ENCODE measurements at regions not wholly inside any gene's neighbourhood (a gene's known extent, or its start where the extent isn't known, plus 50 kb on each side); places are given as distances from the start of the nearest gene placed in this dataset.

DNA sequence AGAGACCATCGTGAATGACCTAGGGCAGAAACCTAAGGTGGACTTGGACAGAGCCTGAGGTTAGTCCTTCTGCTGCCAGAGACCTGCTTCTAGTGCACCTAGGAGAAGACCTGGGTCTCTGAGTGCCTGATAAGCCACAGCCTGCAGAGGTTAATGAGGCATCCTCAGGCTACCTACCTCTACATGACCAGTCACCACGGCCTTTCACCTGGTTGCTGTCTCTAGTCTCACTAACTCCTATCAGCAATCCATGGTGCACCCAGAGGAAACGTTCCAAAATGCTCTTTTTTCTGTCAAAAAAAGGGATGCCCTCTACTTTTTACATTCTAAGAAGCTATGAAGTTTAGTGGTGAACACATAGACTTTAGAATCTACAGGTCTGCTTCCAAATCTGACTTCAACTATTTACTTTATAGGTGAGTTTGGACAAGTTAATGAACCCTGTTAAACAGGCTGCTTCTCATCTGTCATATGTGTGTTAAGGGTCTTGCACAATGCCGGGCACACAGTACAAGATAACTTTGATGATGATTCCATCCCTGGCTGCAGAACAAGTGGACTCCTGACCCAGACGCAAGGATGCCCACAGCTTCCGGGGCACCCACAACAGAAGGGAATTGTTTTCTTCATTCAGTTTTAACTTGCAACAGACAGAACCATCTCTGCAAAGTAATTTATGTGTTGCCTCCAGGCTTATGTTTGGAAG is 469.9 kb upstream of the CDH5 start:
- no peak for DNase-seq (ENCODE audit: low spot score)

DNA sequence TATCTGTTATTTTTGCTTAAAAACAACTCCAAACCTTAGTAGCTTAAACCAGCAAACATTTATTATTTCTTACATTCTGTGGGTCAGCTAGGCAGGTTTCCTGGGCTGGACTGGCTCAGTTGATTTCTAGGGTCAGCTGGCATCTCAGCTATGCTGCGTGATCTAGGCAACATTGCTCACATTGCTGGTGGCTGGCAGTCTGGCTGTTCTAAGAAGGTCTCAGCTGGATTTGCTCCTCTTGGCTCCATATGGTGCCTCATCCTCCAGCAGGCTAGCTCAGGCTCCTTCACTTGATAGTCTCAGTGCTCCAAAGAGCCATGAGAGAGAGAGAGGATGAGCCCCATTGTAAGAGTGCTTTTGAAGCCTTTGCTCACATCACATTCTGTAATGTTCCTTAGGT is 470.6 kb upstream of the CDH5 start:
- no peak for DNase-seq (ENCODE audit: low spot score)

DNA sequence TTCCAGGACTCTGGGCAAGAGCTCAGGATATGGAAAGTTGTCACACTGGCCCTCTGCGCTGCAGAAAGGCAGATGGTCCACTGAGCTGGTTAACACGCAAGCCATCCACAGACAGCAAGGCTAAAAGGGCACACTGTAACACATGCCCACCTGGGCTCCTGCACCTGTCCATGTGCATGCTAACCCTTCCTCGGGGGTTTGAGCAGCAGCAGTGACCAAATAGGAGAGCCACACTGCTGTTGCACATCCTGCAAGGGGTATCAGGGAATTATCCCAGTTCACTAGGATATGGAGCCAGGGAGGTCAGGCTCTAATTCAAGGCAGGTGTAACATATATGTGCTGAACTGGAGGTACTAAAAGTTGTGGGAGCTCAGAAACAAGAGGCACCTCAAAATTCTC is 471.0 kb upstream of the CDH5 start:
- DNase-seq (ENCODE audit: low spot score): no peak

DNA sequence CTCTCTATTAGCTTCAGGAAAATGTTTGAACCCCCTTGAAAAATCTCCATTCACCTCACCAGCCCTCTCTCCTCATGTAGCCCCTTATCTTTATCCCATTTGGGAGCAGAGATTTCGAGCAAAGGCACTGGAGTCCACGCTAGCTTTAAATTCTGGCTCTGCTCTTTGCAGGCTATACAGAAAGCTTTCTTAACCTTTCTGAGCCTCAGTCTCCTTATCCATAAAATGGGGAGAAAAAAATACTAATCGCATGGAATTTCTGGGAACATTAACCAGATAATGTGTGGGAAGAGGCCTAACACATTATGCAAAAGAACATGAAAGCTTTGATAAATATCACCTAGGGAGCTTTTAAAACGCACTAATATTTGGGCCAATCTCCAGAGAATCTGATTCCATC is 476.3 kb upstream of the CDH5 start:
- DNase-seq (ENCODE audit: low spot score): no peak

DNA sequence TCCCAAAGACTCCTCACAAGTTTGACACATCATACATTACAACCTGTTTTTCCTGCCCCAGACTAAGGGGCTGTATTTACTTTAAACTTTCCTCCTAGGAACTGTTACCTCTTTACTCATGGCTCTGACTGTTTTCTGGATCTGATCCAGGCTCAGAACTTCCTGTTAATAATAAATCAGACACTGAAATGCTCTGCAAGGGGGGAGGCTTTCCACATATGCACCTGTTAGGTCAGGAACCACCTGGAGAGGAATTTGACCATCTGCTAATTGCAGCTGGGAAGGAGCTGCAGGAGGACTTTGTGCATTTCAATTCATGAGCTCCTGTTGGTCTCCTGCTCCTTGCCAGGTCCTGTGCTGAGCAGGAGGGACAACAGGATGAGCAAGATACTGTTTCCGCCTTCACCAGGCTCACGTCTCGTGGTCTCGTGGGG is 476.9 kb upstream of the CDH5 start:
- DNase-seq (ENCODE audit: low spot score): no peak

DNA sequence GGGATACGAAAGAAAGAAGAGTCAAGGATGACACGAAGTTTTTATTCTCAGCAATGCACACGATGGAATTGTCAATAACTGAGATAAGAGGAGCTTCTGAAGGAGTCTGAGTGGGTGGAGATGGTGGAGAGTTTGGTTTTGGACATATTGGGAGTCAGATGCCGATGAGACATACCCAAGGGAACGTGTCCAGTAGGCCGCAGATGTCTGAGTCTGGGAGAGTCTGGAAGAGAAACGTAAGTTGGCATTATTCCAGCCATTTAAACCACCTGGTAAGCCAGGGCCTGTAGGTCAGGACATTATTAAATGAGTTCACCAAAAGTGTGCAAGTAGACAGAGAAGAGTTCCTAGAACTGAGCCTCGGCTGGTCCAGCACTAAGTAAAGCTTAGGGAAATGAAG is 478.3 kb upstream of the CDH5 start:
- DNase-seq (ENCODE audit: low spot score): no peak

DNA sequence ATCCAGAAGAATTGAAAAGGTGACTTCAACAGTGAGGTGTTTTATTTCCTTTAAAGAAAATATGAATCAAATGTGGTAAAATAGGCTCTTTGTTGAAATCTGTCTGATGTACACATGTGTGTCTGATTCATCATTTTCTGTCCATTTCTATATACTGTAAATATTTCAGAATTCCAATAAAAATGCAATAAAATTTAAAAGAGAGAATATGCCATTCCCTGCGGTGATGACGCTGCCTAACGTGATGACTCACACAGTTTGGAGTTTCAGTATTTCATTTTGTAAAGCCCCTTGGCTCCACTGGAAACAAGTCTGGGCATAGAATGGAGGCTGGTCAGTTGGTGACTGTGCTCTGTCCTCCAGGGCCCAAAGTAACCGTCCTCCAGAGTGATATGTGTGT is 482.5 kb upstream of the CDH5 start:
- no peak for DNase-seq (ENCODE audit: low spot score)

DNA sequence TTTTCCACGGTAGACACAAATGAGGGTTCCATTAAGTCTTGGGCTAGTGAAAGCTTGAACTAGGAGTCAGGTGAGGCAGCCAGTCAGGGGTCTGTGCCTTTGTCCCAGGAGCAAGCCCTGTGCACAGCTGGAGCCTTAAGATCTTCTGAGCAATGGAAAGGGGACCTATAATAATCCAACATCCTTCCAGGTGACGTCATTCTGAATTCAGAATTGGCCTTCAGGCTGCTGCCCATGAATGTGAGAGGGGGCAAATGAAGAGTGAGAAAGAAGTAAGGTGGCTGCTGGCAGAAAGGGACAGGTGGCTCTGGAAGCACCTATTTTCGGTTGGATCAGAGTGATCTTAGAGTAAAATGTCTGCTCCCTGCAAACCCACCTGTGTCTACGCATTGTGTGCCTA is 488.1 kb upstream of the CDH5 start:
- no peak for DNase-seq (ENCODE audit: low spot score)

DNA sequence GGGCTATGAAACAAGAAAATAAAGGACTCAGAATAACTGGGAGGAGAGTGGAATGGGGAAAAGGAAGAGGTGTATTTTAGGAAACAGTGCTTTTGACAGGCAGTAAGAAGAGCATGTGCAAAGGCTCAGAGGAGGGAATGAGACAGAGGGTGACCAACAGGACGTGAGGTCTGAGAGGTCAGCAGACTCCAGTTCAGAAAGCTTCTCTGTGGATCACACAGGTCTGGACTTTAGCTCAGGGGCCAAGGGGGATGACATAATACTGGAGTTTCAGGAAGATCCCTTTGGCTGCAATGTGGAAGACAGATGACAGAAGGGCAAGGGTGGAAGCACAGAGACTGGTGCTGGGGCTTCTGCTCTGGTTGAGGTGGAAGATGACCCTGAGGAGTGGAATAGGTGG is 489.9 kb upstream of the CDH5 start:
- no peak for DNase-seq (ENCODE audit: low spot score)

DNA sequence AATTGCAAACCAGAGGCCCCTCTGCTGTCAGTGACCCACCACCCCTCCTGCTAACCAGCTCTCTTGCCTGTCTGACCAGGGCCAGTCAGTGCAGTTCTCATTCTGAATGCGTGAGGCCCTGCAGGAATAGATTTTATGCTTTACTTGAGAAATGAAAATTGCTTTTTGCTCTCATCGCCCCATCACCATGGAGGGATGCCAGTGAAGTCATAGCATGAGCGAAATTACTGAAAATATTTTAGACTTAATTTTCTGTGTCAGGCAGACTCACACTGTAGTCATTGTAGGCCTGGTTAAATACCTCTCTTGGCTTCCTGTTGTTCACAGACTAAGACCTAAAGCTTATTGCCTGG is 490.5 kb upstream of the CDH5 start:
- DNase-seq (ENCODE audit: low spot score): no peak

DNA sequence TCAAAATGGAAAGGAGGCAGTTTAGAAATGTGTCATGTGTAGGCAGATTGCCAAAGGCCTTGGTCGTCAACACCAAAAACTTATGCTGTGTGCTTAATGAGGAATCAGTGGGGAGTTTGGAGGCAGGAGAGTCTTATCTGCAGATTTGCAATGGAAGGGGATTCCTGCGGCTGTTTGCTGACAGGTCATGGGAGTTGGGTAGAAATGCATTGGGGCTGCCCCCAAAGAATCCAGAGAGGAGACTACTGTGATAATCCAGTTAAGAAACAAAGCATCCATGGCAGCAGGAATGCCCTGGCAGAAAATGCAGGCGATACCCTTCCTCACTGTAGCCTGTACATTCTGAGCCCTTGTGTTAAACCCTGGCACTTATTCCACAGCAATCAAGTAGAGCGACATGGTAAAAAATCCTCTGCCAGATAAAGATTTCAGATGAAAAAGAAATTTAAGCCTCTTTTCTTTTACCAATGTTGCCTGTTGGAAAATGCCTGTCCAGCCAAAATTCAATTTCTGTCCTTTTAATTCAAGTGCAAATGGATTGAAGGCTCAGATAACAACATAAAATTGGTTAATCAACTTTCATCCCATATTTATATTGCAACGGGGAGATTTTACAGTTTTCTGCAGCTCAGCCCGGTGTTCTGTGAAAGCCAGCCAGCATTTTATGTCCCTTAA is 491.0 kb upstream of the CDH5 start:
- DNase-seq (ENCODE audit: low spot score): no peak

DNA sequence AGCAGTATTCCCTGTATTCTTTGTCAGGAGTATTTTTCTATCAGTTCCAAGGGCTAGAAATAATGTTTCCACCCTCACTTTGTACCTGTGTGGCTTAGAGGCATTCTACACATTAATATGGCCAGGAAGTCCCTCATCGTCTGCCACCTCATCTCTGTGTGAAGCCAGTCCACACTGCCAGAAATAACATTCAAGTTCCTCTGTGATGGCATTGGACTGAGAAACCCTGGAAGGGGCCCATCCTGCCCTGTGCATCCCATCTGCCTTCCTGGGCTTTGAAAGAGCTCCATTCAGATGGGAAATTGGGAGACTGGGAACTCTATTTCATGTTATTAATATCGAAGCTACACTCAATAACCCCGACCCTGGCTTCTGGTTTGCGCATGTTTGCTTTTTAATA is 497.2 kb upstream of the CDH5 start:
- DNase-seq (ENCODE audit: low spot score): no peak

DNA sequence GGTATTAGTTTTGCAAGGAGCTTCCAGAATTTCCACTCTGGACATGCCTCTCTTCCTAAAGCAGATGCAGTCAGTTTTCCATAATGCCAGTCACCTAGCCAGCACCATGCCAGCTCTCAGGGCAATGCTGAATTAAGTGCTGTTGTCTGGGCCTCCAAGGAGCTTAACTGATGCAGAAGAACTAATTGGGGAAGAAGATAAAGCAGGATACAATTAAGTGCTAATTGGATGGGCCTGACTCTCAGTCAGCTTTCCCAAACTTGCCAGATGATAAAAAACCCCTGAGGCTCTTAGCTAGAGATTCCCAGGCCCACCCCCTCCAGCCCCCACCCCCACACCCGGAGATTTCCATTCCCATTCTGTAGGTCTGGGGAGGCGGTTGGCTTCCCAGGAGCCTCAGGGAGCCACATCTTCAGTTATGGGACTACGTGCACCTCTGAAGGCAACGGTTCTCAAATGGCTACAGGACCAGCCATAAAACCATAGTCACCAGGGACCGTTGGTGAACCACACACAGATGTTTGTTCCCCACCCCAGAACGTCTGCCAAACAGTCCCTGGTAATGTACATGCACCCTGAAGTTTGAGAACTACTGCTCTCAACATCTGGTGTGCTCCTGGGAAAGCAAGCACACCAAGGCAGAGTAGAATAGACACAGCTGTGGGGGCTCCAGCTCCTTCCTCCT is 499.1 kb upstream of the CDH5 start:
- no peak for DNase-seq (ENCODE audit: low spot score)

DNA sequence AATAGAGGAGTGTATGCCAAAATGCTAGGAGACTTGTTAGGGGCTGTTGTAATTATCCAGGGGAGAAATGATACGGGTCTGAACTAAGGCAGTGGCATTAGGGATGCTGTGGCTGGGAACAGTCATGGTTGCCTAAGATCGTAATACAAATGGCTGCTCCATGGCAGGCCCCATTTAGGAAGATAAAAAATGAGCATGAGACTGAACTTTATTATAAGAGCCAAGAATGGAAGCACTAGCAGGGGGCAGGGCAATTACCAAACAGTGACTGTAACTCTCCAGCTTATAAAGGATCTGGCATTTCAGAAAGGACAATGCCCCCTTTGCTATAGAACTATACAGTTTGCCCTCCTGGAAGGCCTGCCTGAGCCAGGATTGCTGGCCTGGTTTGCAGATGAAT is 503.3 kb upstream of the CDH5 start:
- DNase-seq (ENCODE audit: low spot score): no peak

DNA sequence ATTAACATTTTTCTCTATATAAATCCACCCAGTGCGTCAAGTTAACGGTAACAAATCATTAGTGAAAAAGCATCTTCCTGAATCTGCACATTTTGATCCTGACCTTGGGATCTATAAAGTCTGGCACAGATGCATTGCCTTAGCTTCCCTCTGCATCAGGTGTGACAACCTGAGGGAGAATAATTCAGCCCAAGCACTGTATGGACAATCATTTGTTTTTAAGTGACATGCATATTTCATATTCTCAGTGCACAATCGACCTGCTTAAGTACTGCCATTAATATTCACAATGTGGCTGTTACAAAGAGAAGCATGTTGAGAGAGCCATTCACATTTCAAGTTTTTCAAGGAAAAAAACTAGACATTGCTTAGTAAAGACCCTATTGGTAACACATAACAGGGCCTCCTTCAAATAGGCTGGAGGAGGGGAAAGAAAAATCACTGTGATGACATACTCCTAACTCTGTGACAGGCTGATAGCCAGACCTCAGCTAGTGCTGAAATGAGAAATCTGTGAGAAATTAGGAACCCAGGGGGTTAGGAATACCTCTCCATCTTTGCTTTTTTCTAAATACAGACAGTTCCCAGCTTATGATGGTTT is 505.3 kb upstream of the CDH5 start:
- no peak for DNase-seq (ENCODE audit: low spot score)

DNA sequence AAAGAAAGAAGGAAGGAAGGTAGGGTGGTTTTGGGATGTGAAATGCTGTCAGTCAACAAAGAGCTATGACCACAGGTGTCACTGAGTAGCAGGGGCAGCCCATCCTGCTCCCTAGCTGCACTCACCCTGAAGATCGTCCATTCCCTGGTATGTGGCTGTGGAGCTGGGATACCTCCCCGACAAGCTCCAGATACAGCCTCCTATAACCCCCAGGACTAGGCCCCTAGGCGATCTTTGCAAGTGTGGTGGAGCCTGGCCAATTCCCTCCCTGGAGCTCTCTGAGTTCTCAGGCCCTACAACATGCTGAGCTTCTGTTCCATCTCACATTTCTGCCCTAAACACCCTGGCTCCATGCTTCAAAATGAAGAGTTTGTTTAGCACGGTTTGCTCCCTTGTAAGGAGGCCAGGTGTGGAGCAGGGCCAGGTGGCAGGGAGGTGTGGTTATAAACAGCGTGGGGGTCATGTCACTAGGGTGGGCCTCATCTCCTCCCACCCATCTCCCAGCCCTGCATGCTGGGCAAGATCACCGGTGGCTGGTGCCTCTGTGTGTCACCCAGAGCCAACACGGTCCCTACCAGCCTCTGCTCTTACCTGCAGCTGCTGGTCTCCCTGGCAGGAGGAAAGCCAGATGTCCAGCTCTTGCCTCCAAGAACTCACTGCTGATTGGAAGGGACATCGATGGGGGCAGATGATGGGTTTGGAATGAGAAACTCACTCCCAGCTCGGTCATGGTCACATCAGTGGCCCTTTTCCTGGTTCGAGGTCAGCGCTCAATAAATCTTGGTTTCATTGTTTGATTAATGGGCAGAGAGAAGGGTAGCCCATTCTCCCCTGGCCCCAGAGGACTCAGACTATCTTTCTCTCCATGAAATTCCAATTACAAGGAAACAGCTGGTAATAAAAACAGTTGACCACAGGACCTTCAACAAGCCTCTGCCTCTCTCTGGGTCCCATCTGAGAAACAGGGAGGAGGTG is 511.0 kb upstream of the CDH5 start:
- DNase-seq (ENCODE audit: low spot score): no peak

DNA sequence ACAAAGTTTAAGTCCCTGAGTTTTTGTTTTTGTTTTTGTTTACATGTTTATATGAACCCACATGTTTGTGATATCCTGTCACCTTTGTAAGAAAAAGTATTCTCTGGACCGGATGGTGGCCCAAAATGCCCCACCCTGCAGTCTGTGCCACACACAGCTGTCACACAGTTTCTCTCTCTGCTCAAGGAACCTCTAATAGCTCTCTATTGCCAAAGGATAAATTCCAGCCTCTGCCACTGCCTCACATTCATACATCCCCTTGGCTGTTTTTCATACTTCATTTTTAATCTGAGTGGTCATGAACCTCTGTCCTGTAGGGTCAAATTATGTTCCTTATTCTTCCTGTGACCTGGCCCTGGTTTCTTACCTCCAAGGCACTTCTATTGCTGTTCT is 520.3 kb upstream of the CDH5 start:
- no peak for DNase-seq (ENCODE audit: low spot score)

DNA sequence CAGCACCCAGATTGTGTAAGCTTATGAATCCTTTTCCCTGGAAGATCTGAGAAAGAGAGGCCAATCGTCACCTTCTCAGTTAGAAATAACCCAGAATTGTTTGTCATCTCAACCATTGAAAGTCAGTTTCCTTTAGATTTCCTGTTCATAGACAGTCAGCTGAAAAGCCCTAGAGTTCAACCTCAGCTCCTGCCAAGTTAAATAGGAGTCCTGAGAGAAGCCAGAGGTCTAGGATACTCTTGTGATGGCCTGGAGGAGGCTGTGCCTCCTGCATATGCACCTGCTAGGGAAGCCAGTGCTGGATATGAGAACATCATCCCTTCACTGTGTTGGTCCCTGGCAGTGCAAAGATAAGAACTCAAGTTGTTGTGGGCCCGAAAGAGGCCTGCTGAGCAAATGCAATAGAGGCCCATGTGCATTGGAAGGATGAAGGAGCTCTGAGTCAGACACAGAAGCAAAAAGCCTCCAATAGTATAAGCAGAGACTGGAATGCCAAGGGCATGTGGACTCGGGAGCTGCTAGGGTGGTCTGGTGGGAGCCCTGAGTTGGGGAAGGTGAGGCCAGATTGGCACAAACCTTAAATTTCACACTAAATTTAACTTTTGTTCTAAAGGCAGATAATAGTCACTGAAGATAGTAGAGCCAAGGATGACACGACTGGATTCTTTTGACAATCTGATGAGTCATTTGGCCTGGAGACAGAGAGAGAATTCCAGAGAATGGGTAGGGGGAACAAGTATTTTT is 520.9 kb upstream of the CDH5 start:
- no peak for DNase-seq (ENCODE audit: low spot score)

DNA sequence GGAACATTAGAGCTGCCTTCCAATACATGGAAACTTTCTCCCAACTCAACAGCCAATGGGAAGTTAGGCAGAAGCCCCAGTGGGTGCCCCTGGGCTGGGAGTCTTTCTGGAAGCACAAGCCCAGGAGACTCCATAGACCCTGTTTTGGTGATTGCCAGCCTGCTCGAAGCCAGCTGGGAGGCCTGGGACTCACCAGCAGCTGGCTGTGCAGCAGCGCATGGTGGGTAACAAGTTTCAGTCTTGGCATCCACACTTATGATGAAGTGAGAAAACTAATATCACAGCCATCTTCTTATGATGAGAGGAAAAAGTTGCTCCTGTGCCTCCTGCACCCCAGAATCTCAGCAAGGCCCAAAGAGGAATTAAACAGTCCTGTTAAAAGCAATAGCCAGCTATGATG is 522.5 kb upstream of the CDH5 start:
- no peak for DNase-seq (ENCODE audit: low spot score)

DNA sequence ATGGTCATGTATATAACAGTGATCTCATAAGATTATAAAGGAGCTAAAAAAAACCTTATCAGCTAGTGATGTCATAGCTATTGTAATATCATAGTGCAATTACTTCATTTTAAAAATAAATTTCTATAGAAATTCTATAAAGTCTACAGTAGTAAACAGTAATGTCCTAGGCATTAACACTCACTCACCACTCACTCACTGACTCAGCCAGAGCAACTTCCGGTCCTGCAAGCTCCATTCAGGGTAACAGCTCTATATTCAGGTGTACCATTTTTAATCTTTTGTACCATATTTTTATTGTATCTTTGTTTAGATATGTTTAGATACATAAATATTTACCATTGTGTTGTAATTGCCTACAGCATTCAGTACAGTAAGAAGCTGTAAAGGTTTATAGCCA is 524.4 kb upstream of the CDH5 start:
- DNase-seq (ENCODE audit: low spot score): no peak

DNA sequence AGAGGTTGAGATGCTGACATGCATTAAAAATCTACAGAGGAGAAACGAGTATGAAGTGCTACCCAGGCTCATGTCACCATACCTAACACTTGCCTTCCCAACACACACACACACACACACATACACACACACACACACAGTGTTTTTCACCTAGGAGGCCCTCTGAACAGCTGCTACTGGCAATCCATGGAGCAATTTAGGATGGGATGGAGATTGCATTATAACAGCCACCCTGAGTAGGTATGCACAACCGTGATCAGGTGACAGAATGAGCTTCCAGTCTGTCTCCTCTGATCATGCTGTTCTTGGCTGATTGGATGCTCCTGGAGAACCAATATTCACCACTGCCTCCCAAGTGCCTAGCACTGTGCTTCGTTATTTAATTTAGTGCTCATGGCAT is 528.5 kb upstream of the CDH5 start:
- no peak for DNase-seq (ENCODE audit: low spot score)

Data from hepatic stellate cell (primary cell).